ENCODE measurements at regions not wholly inside any gene's neighbourhood (a gene's known extent, or its start where the extent isn't known, plus 50 kb on each side); places are given as distances from the start of the nearest gene placed in this dataset.
"Not testable (repeated sequence)": the region's sequence is repeated elsewhere in the genome, so short reads cannot be mapped to it uniquely, and the experiment has no call there.

DNA sequence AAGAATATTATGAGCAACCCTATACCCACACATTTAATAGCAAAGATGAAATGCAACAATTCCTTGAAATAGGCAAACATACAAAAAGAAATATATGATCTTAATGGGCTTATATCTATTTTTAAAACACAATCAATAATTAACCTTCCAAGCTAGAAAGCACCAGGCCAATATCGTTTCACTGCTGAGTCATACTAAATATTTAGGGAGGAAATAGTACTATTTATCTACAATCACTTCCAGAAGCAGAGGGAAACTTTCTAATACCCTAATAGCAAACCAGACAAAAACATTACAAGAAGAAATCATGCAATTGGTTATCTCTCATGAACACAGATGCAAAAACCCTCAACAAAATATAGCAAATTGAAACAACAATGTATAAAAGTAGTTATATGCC lies 207.8 kb downstream of the MTHFS start:
- ATAC-seq (no peak), DNase-seq (no peak)
- H3K4me1 Mint-ChIP-seq, result no peaks in the 10 kb centered on the region

DNA sequence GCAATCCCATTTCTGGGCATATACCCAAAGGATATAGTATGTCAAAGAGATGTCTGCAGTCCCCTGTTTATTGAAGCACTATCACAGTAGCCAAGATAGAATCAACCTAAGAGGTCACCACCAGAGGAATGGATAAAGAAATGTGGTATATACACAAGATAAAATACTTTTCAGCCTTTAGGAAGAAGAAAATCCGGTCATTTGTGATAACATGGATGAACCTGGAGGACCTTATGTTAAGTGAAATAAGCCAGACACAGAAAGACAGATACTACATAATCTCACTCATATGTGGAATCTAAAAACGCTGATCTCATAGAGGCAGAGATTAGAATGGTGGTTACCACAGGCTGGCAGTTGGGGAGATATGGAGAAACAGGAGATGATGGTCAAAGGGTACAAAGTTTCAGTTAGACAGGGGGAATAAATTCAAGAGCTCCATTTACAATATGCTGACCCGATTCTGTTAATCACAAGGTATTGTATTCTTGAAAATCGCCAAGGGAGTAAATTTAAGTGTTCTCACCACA lies 195.8 kb downstream of the MTHFS start:
- Mint-ChIP-seq H3K27ac (no peak overlapping the region), H3K4me1 (no peaks in the 10 kb centered on the region), H3K27me3 (peaks cover 0 to 14% (median 9%) of the 10 kb centered on the region in 5 donors), H3K4me3 (no peak overlapping the region), H3K36me3 (no peaks in the 10 kb centered on the region), H3K9me3 (no peaks in the 10 kb centered on the region)
- POLR2A ChIA-PET, result no interaction called here
- DNase-seq, result no peak
- ATAC-seq, result no peak

More for the DNA sequence above, 207.8 kb downstream of the MTHFS start:
- peaks cover 0 to 34% (median 9%) of the 10 kb centered on the region in 9 donors for H3K9me3 Mint-ChIP-seq
- H3K36me3 Mint-ChIP-seq, result peaks cover 0 to 24% (median 2%) of the 10 kb centered on the region in 3 donors
- H3K27me3 Mint-ChIP-seq, result peaks cover 12 to 25% (median 15%) of the 10 kb centered on the region in 5 donors
- no peak overlapping the region for H3K4me3 Mint-ChIP-seq
- no peak overlapping the region for H3K27ac Mint-ChIP-seq
- POLR2A ChIA-PET, result no interaction called here

DNA sequence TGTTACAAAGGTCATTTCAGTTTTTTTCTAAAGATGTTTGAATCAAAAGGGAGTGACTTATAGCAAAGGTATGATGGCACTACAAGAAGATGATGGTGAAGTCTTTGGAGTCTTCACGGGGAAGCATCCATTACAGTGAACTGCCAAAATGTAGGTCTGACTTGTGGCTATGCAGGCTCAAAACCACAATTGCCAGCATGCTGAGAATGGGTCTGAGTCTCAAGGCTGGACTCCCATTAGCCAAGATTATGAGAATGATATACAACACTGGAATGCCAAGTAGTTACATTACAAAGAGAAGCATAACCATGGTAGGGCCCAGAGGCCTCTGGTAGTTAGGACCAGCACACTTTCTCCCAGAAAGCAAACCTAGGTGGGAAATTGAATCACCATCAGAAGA lies 194.2 kb downstream of the MTHFS start:
- Mint-ChIP-seq H3K27me3 (peaks cover 8 to 23% (median 12%) of the 10 kb centered on the region in 5 donors), H3K27ac (no peak overlapping the region), H3K4me1 (no peaks in the 10 kb centered on the region), H3K4me3 (no peak overlapping the region), H3K36me3 (no peaks in the 10 kb centered on the region), H3K9me3 (peaks cover 0 to 5% (median 0%) of the 10 kb centered on the region in 9 donors)
- DNase-seq (no peak), ATAC-seq (no peak)
- POLR2A ChIA-PET, result no interaction called here

DNA sequence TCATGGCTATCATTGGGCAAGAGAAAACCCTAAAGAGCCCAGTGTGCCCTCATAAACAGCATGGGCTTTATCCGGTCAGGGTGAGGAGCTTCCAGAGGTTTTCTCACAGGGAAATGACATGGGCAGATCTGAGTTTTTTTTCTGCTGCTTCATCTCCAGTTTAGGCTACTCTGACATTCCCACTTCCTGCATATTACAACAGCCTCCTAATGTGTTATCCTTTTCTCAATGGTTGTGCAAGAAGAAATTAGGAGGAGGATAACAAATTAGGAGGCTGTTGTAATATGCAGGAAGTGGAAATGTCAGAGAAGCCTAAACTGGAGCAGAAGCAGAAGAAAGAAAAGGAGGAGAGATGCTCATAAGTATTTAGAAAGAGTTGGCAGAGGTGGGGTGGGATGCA lies 175.6 kb downstream of the MTHFS start:
- H3K4me3 Mint-ChIP-seq, result no peak overlapping the region
- no peak for DNase-seq

DNA sequence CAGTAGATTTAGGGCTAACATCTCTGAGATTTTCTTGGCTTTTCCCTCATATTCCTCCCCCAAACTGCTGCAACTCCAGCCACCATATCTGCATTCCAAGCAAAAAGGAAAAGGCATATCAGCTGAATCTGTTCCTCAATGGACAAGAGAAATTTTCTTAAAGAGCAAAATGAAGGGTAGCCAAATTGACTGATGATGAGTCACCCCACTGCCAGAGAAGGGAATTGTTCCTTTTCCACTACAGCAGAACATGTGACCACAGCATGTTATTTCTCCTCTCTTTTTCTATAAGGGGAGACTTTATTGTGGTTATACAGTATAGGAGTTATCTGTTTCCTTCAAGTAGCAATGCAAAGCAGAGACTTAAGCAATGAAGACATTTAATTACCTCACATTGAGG lies 172.5 kb downstream of the MTHFS start:
- no peak overlapping the region for H3K4me3 Mint-ChIP-seq
- no peak for ATAC-seq
- peaks cover 0 to 8% (median 0%) of the 10 kb centered on the region in 9 donors for H3K9me3 Mint-ChIP-seq
- no peak for DNase-seq
- POLR2A ChIA-PET, result no interaction called here
- peaks cover 17 to 42% (median 22%) of the 10 kb centered on the region in 5 donors for H3K27me3 Mint-ChIP-seq
- H3K36me3 Mint-ChIP-seq, result peaks cover 0 to 9% (median 0%) of the 10 kb centered on the region in 3 donors
- H3K4me1 Mint-ChIP-seq, result no peaks in the 10 kb centered on the region
- H3K27ac Mint-ChIP-seq, result no peak overlapping the region

More for the DNA sequence above, 175.6 kb downstream of the MTHFS start:
- POLR2A ChIA-PET, result no interaction called here
- Mint-ChIP-seq H3K4me1 (no peaks in the 10 kb centered on the region), H3K27me3 (peaks cover 4 to 32% (median 14%) of the 10 kb centered on the region in 5 donors), H3K9me3 (peaks cover 0 to 8% (median 0%) of the 10 kb centered on the region in 9 donors), H3K36me3 (peaks cover 0 to 8% (median 0%) of the 10 kb centered on the region in 3 donors), H3K27ac (no peak overlapping the region)
- ATAC-seq, result no peak

DNA sequence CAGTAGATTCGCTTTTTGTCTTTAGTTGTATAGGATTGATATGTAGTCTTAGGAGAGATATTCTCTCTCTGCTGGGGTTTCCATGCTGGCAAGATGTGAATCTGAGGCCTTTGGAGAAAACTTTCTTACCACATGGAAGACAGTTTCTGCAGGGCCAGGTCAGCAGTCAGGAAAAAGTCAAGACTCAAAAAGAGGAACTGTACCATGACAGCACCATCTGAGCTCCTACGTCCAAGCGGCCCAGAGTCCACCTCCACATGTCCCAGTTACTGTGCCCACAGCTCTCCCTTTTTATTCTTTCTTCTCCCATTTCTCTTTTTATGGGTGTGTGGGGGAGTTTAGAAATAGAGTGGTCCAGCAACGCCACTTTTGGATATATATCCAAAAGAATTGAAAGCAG lies 172.0 kb downstream of the MTHFS start:
- Mint-ChIP-seq H3K9me3 (peaks cover 0 to 8% (median 0%) of the 10 kb centered on the region in 9 donors), H3K27me3 (peaks cover 21 to 47% (median 27%) of the 10 kb centered on the region in 5 donors), H3K4me3 (no peak overlapping the region), H3K4me1 (no peaks in the 10 kb centered on the region), H3K36me3 (peaks cover 0 to 13% (median 3%) of the 10 kb centered on the region in 3 donors), H3K27ac (no peak overlapping the region)
- ATAC-seq (no peak), DNase-seq (no peak)
- POLR2A ChIA-PET, result no interaction called here

DNA sequence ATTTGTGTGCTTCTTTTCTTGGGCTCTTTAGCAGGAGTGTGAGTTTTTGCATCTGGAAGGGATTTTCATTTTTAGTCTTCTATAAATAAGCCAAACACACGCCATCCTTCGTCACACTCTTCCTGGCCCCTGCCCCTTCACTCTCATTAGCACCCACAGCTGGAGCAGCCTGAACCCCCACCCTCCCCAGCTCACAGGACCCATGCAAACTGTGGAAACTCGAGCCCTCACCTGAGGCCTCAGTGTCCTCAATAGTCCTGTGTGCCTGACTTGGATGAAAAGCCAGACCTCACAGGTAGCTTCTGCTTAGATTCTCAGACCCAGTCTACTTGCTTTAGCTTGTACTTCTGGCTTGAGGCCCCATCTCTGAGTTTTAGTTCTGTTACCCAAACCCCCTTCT lies 167.9 kb downstream of the MTHFS start:
- DNase-seq, result no peak
- ATAC-seq, result no peak
- POLR2A ChIA-PET, result no interaction called here
- H3K36me3 Mint-ChIP-seq, result peaks cover 0 to 5% (median 3%) of the 10 kb centered on the region in 3 donors
- H3K4me1 Mint-ChIP-seq, result no peaks in the 10 kb centered on the region
- H3K9me3 Mint-ChIP-seq, result peaks cover 0 to 5% (median 0%) of the 10 kb centered on the region in 9 donors
- no peak overlapping the region for H3K4me3 Mint-ChIP-seq
- no peak overlapping the region for H3K27ac Mint-ChIP-seq
- peaks cover 13 to 53% (median 34%) of the 10 kb centered on the region in 5 donors for H3K27me3 Mint-ChIP-seq

DNA sequence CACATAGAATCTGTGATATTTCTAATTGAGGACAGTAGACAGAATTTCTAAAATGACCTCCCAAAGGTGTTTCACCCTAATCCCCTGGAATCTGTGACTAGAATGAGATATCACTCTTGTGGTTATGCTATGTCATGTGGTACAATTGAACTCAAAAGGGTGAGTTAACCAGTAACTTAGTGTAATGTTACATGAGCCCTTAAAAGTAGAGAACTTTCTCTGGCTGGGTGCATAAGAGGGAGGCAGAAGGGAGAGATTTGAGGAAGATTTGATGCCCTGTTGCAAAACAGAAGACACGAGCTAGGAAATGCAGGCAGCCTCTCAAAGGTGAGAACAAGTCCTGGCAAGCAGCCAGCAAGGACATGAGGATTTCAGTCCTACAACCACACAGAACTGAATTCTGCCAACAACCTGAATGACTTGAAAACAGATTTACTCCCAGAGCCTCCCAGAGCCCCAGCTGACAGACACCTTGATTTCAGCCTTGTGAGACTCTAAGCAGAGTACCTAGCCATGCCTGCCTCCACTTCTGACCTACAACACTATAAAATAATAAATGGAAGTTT lies 160.3 kb downstream of the MTHFS start:
- Mint-ChIP-seq H3K27me3 (peaks cover under 1 to 33% (median 6%) of the 10 kb centered on the region in 5 donors), H3K9me3 (peaks cover 0 to 12% (median 2%) of the 10 kb centered on the region in 9 donors)

DNA sequence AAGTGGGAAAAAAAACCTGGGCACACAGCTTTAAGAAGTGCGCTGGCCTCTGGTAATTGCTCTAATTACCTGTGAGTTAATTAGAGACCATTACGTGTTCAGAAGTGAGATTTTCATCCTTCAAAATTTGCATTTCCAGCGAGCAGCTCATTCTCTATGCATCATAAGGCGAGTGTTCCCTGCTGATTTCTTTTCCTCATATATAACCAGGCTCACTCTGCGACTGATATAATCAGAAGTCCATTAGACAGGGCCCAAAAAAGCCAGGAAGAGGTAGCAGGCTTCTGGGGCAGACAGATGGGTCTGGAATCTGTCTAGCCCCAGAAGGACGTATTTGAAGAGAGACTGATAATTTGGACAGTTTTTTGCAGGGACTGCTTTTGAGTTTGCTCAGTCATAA lies 158.7 kb downstream of the MTHFS start:
- POLR2A ChIA-PET, result no interaction called here
- no peaks in the 10 kb centered on the region for H3K36me3 Mint-ChIP-seq
- H3K9me3 Mint-ChIP-seq, result peaks cover 0 to 12% (median 5%) of the 10 kb centered on the region in 9 donors
- H3K27me3 Mint-ChIP-seq, result peaks cover 0 to 23% (median 6%) of the 10 kb centered on the region in 5 donors
- H3K27ac Mint-ChIP-seq, result no peak overlapping the region
- ATAC-seq (no peak), DNase-seq (no peak)
- no peak overlapping the region for H3K4me3 Mint-ChIP-seq
- H3K4me1 Mint-ChIP-seq, result no peaks in the 10 kb centered on the region

More for the DNA sequence above, 160.3 kb downstream of the MTHFS start:
- H3K4me3 Mint-ChIP-seq, result no peak overlapping the region
- no peak for DNase-seq
- no peaks in the 10 kb centered on the region for H3K36me3 Mint-ChIP-seq
- ATAC-seq, result no peak
- H3K27ac Mint-ChIP-seq, result no peak overlapping the region
- no peaks in the 10 kb centered on the region for H3K4me1 Mint-ChIP-seq
- POLR2A ChIA-PET, result no interaction called here

DNA sequence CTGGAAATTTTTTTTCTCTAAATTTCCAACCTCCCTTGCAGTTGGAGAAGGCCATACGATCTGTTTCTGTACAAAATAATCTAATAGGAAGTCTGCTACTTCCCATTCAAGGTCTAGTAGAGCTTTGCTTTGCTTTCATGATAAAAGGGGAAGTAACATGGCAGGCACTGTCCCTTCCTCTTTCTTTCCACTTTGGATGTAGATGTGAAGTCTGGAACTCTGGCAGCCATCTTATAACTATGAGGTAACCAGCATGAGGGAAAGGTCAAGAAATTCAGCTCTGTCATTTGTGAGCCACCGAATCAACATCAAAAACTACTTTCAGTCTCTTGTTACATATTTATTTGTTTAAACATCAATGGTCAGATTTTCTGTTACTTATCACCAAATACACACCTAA lies 156.3 kb downstream of the MTHFS start:
- POLR2A ChIA-PET, result no interaction called here
- Mint-ChIP-seq H3K4me1 (no peaks in the 10 kb centered on the region), H3K9me3 (peaks cover 0 to 12% (median 5%) of the 10 kb centered on the region in 9 donors), H3K4me3 (no peak overlapping the region), H3K27ac (no peak overlapping the region), H3K27me3 (peaks cover 0 to 11% (median 5%) of the 10 kb centered on the region in 5 donors), H3K36me3 (no peaks in the 10 kb centered on the region)
- no peak for DNase-seq
- ATAC-seq, result no peak

DNA sequence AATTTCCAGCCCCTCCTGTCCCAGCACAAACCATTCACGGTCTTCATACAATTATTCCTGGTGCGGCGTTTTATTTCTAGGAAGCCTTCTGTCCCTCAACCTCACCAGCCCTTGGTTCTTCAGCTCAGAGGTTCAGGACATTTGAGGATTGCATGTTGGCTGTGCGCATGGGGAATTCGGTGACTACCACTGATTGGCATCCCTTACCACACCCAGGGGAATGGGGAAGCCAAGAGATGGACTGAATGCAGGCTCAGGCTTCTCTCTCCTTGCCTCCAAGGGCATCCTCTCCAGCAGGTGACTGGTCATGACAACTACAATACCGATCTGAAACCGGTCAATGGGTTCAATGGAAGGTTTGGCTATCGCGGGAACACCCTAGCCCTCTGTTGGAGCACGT lies 153.8 kb downstream of the MTHFS start:
- no peaks in the 10 kb centered on the region for H3K36me3 Mint-ChIP-seq
- no peak for DNase-seq
- H3K27ac Mint-ChIP-seq, result no peak overlapping the region
- peaks cover 0 to 1% (median 0%) of the 10 kb centered on the region in 5 donors for H3K27me3 Mint-ChIP-seq
- no peaks in the 10 kb centered on the region for H3K4me1 Mint-ChIP-seq
- POLR2A ChIA-PET, result no interaction called here
- no peak overlapping the region for H3K4me3 Mint-ChIP-seq
- H3K9me3 Mint-ChIP-seq, result peaks cover 0 to 14% (median 7%) of the 10 kb centered on the region in 9 donors
- ATAC-seq, result no peak

DNA sequence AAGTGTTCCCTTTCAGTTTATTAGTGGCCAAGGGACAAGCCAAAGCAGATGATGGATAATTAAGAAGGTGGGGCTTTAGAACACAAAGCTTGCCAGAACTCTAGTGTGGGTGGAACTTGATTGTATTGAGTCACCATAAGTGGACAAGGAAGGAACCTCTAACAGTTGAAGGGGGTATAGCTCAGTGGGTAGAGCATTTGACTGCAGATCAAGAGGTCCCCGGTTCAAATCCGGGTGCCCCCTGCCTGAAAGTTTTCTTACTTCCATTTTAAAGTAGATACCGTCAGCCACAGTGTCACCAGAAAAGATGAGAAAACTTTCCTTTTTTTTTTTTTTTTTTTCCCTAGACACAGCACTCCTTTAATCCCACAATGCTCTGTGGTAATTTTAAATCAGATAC lies 152.3 kb downstream of the MTHFS start:
- H3K27ac Mint-ChIP-seq, H3K4me3 Mint-ChIP-seq, ATAC-seq, H3K4me1 Mint-ChIP-seq, DNase-seq, H3K36me3 Mint-ChIP-seq, POLR2A ChIA-PET, H3K27me3 Mint-ChIP-seq: not testable (repeated sequence)
- peaks cover 0 to 18% (median 8%) of the 10 kb centered on the region in 9 donors for H3K9me3 Mint-ChIP-seq

DNA sequence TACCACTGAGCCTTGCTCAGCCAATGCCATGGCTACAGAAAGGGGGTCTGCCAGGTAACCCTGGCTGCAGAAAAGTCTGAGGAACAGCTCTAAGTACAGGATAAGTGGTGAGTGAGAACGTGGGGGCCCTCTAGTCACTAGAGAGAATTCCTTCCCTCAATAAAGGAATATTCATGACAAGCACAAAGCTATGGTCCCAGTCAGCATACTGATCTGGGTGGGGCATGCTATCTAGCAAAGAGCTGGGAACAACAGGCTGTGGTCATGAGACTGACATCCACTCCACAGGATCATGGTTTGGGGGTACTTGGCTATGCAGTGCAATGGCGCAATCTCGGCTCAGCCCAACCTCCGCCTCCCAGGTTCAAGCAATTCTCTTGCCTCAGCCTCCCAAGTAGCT lies 140.4 kb downstream of the MTHFS start:
- peaks cover 0 to 14% (median 0%) of the 10 kb centered on the region in 3 donors for H3K36me3 Mint-ChIP-seq
- peaks cover 2 to 14% (median 9%) of the 10 kb centered on the region in 9 donors for H3K9me3 Mint-ChIP-seq
- POLR2A ChIA-PET, result no interaction called here
- no peak for DNase-seq
- ATAC-seq, result no peak
- no peaks in the 10 kb centered on the region for H3K4me1 Mint-ChIP-seq
- H3K27me3 Mint-ChIP-seq, result peaks cover 0 to 38% (median 15%) of the 10 kb centered on the region in 5 donors
- no peak overlapping the region for H3K4me3 Mint-ChIP-seq
- no peak overlapping the region for H3K27ac Mint-ChIP-seq

DNA sequence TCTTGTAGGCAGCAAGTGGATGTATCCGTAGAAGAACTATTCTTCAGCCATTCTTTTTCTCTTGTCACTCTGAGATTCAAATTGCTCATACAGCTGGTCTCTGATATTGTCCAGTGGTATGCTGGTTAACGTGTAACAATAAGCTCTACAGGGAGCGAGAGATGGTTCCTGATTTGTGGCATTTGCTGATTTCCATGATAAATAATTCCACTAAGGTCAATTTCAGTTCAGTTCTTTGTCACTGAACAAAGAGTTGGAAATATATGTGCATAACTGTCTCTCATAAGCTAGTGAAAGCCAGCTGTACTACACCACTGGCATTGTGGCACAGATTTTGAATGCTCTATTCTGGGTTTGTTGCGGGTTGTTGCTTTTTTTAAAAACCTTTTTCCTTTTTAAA lies 131.7 kb downstream of the MTHFS start:
- no peak overlapping the region for H3K4me3 Mint-ChIP-seq
- peaks cover 0 to 21% (median 3%) of the 10 kb centered on the region in 3 donors for H3K36me3 Mint-ChIP-seq
- ATAC-seq (no peak), DNase-seq (no peak)
- no peak overlapping the region for H3K27ac Mint-ChIP-seq
- H3K4me1 Mint-ChIP-seq, result no peaks in the 10 kb centered on the region
- H3K27me3 Mint-ChIP-seq, result peaks cover 8 to 65% (median 13%) of the 10 kb centered on the region in 5 donors
- peaks cover 5 to 26% (median 15%) of the 10 kb centered on the region in 9 donors for H3K9me3 Mint-ChIP-seq
- POLR2A ChIA-PET, result no interaction called here

All from naive thymus-derived CD8-positive, alpha-beta T cell (primary cell).